ENCODE measurements at regions not wholly inside any gene's neighbourhood (a gene's known extent, or its start where the extent isn't known, plus 50 kb on each side); places are given as distances from the start of the nearest gene placed in this dataset.

DNA sequence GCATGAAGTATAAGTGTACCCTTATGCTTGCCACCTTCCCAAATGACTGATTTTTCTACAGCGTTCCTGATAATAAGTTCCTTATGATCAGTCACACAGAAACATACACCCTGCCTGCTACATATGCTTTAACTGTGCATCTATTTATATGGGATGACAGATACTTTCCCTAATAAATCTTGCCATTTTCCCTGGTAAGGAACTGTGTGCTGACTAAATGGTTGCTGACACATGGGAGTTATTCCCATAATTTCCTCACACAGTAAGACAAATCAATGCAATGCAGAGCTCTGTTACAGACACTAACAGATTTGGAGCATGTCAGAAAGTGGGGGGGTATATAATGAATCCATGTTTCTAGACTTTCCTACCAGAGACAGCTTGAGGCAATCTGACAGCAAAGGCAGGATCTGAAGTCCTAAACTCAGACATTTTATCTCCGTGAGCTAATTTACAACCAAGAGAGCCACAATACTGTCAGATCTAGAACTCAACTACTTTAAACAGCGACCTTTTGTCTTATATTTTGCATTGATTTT, 86.9 kb upstream of the TCF12 start:
- no peak for TF ChIP-seq CTCF (IDR thresholded peaks at IDR 0.05; ENCODE audit: unreplicated experiment in 3 of 3)
- Mint-ChIP-seq H3K4me1 (peaks cover 43% of the 10 kb centered on the region), H3K27me3 (ENCODE audit: low read depth) (peaks cover 9% of the 10 kb centered on the region), H3K27ac (peak overlapping the region in 1 of 3 experiments; percentile 68), H3K9me3 (no peaks in the 10 kb centered on the region), H3K36me3 (ENCODE audit: low read depth) (no peaks in the 10 kb centered on the region), H3K4me3 (no peak overlapping the region)

DNA sequence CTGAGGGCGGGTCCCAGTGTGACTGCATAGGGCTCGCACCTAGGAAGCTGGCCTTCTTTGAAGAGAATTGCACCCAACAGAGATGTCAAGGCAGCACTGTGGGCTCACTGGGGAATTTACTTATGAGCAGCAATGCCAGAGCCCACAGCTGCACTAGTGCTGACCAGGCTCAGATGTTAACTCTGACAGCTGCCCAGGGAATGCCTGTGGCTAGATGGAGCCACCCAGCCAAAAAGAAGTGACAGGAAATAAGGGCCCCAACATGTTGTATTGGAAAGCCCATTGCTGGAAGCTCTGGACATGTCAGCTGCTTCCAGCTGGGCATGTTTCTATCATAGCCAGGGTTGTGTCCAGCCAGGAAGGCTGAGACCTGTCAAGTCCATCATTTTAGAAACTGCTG, 90.9 kb upstream of the ZNF280D start:
- TF ChIP-seq CTCF (IDR thresholded peaks at IDR 0.05; ENCODE audit: unreplicated experiment in 3 of 3) = no peak
- peaks cover 36% of the 10 kb centered on the region for H3K4me1 Mint-ChIP-seq
- H3K4me3 Mint-ChIP-seq = no peak overlapping the region
- no peaks in the 10 kb centered on the region for H3K9me3 Mint-ChIP-seq
- no peak overlapping the region for H3K27ac Mint-ChIP-seq
- H3K36me3 Mint-ChIP-seq (ENCODE audit: low read depth) = no peaks in the 10 kb centered on the region
- peaks cover 25% of the 10 kb centered on the region for H3K27me3 Mint-ChIP-seq (ENCODE audit: low read depth)

DNA sequence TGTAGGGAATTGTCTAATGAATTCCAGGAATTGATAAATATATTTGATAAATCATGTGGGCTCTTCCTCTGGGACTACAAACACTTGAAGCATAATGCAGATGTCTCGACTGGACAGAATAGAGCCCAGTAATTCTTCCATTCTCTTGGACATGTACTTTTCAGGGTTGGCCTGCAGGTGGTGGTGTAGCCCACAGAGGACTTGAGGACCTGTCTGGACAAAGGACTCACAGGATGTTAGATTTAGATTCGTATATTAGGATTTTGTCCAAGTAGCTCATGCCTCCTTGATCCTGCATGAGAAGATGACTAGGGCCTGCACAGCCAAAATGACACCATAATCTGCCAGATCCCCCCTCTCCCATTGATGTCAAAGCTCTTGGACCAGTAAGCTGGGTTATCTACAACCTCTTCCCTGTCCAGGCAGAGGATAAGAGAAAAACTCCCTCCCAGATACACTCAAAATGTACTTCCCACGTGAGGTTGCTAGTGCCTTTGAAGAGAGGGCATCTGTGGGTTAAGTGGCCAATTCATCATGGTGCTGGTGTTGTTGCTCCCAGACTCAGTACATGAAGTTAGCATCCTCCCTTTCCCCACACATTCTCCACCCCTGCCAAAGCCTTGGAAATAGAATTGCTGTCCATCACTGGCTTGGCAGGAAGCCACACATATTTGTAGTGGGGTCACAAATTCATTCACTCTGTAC, 88.6 kb upstream of the ZNF280D start:
- Mint-ChIP-seq H3K9me3 (no peaks in the 10 kb centered on the region), H3K27ac (peak overlapping the region; percentile 11 to 50 (median 41)), H3K4me1 (peaks cover 53% of the 10 kb centered on the region), H3K27me3 (ENCODE audit: low read depth) (peaks cover 25% of the 10 kb centered on the region), H3K4me3 (no peak overlapping the region), H3K36me3 (ENCODE audit: low read depth) (no peaks in the 10 kb centered on the region)
- peak; percentile 58 to 71 (median 69) for TF ChIP-seq CTCF (IDR thresholded peaks at IDR 0.05; ENCODE audit: unreplicated experiment in 3 of 3)

GRCh38 chr15:56820333-56820732, 87.0 kb upstream of the ZNF280D start:
- Mint-ChIP-seq H3K4me1 (peaks cover 56% of the 10 kb centered on the region), H3K4me3 (no peak overlapping the region), H3K27ac (peak overlapping the region in 2 of 3 experiments; percentile 11 to 33), H3K27me3 (ENCODE audit: low read depth) (peaks cover 21% of the 10 kb centered on the region), H3K36me3 (ENCODE audit: low read depth) (no peaks in the 10 kb centered on the region), H3K9me3 (no peaks in the 10 kb centered on the region)
- no peak for TF ChIP-seq CTCF (IDR thresholded peaks at IDR 0.05; ENCODE audit: unreplicated experiment in 3 of 3)

DNA sequence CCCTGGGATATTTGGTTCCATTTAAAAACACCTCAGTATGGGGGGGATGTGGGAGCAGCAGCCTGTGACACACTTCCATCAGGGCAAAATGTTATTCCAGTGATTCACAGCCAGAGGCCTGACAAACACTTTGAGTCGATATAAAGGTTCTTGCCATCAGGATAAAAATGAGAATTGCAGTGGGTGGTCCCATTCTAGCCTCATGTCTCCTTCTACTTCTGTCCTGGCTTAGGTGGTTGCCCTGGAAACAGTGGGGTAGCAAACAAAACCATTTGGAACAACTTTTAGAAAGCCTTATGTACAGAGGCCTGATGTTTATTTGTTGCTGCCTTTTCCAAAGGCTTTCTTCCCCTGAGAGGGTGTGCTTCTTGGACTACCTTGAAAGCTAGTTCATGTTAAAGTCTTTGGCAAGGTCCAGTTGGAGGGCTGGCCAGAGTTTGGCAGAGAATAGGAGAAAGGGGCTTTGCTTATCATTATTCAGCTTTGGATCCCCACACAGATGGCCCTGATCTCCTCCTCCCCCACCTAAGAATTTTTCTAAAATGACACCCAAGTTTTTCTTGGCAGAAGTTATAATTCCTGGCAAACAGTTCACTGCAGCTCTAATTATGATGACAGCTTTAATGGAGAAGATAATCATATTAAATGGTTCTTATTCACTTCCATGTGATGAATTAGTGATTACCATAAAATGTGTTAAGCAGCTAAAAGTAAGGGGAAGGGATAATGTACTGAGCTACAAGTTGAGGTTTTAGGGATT, 84.2 kb upstream of the ZNF280D start:
- Mint-ChIP-seq H3K4me1 (peaks cover 57% of the 10 kb centered on the region), H3K27me3 (ENCODE audit: low read depth) (peaks cover 13% of the 10 kb centered on the region), H3K9me3 (peaks cover 3% of the 10 kb centered on the region), H3K4me3 (no peak overlapping the region), H3K27ac (peak overlapping the region in 2 of 3 experiments; percentile 4 to 49), H3K36me3 (ENCODE audit: low read depth) (no peaks in the 10 kb centered on the region)
- TF ChIP-seq CTCF (IDR thresholded peaks at IDR 0.05; ENCODE audit: unreplicated experiment in 3 of 3) = no peak
